Activated CD4-positive, CD25-positive, alpha-beta regulatory T cell treated with anti-CD3 and anti-CD28 coated beads, Interleukin-2, amount 50 U/mL, for 24 hours (primary cell): ENCODE measurements at regions not wholly inside any gene's neighbourhood (a gene's known extent, or its start where the extent isn't known, plus 50 kb on each side); places are given as distances from the start of the nearest gene placed in this dataset.
"Not testable (repeated sequence)": the region's sequence is repeated elsewhere in the genome, so short reads cannot be mapped to it uniquely, and the experiment has no call there.

Experiments used
- ATAC-seq, 2 donors: fragments of 150-1000 bp; cut with Tn5 transposase; one replicate each; pipeline ENCODE4 v1.10.0; 2021; ENCODE audit warnings: mild to moderate bottlenecking in 1 of 2, moderate library complexity in 1 of 2

DNA sequence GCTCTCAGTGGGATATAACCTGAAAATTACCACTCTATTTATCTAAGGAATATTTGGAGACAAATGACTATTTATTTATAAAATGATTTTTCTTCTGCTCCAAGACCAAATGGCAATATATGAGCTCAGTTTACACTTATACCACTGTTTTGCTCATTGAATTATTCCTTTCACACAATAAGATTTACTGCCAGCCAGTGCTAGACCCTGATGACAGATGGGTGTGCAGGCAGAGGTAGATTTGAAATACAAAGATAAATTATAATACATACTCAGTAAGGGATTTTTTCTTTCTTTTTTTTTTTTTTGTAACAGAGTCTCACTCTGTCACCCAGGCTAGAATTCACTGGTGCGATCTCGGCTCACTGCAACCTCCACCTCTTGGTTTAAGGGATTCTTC, 980.3 kb downstream of the EPHA3 start:
- ATAC-seq, result no peak

DNA sequence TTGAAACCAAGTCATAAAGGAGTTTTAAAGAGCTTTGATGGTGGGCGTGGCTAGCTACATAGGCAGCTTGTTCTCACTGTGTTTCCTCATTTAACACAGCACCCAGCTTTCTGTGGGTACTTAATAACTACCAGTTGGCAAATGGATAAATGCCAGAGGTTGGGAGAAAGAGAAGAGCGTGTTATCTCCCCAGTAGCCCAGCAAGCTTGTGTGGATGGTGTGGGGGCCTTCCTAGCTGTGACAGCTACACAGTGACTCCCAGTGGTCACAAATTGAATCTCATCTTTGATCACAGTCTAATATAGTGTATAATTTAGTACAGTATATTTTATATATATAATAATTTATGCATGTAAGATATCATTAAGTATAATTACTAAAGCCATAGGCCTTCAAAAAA, 984.1 kb downstream of the EPHA3 start:
- no peak for ATAC-seq

DNA sequence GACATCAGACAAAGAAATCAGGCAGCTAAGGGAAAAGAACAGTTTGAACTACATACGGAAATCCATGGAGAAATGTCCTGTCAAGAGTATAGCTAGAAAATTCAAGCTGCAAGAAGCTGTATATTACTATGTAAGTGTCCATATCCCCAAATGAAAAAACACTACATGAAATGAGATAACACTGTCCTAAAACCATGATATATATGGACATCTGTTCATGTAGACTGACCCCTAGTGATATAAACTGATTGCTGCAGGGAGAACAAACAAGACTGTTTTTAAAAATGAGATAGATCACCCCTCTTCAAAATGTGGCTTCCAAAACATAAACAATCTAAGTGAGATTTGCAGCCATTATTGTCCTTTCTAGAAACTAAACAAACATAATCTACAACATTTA, 985.6 kb downstream of the EPHA3 start:
- no peak for ATAC-seq

GRCh38 chr3:90095811-90096210, 988.4 kb downstream of the EPHA3 start:
- no peak for ATAC-seq

DNA sequence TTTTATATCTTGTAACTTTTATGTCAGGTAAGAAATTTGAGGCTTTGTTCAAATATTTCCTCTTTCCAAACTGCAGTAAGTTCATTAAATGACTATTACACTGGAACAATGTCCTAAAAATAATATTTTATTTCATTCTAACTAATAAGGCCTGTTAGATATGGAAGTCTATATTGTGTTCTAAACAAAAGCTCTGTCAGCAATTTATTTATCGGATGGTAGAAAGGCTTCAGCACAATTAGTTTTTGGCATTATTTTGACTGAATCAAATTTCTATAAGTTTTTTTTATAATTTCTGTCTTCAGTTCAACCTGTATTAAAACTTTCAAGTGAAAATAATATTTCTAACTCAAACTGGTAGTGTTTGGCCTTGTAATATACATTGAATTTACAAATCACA, 992.1 kb downstream of the EPHA3 start:
- no peak for ATAC-seq

GRCh38 chr3:90102146-90102545, 994.7 kb downstream of the EPHA3 start:
- no peak for ATAC-seq

DNA sequence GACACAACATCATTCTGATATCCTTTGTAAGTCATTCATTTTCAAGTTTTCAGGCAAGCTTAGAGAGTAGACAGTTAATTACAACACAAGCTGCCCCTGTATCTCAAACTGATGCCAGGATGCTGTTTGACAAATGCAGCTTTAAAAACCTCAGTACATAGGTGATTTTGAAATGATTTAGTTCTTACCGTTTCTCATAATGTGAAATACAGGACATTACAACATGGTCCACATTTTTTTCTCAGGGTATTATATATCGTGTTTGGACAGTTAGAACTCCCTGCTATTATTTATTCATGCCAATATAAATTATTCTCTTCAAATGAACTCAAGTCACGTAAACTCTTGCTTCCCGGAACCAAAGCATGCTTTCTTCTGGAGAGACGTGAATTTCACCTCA, 1013.9 kb downstream of the EPHA3 start:
- no peak for ATAC-seq

DNA sequence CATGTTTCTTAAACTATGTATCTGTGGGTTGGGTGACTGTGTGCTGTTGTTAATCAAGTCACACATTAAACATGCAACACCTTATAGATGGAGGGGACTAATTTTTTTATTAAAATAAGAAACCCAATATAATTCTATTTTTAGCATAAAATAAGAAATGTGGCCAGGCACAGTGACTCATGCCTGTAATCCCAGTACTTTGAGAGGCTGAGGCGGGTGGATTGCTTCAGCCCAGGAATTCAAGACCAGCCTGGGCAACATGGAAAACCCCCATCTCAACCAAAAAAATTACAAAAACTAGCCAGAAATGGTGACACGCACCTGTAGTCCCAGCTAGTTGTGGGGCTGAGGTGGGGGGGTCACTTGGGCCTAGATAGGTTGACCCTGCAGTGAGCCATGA, 1021.0 kb downstream of the EPHA3 start:
- ATAC-seq, result no peak

DNA sequence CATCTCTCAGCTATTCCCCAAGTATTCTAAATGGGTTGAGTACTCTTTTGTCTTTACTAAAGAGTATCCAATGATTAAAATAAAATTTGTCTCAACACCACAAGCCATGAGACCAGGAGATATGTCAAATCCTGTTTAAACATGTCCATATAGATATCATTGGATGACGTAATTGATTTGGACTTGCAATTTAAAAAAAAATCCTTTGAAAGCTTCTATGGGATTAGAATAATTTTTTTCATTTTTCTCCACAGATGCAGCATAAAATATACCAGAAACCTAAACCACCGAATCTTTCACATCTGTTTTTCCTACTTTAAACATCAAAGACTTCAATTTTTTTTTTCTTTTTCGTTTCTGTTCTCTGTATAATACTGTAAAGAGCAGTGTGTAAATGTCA, 1022.3 kb downstream of the EPHA3 start:
- no peak for ATAC-seq

DNA sequence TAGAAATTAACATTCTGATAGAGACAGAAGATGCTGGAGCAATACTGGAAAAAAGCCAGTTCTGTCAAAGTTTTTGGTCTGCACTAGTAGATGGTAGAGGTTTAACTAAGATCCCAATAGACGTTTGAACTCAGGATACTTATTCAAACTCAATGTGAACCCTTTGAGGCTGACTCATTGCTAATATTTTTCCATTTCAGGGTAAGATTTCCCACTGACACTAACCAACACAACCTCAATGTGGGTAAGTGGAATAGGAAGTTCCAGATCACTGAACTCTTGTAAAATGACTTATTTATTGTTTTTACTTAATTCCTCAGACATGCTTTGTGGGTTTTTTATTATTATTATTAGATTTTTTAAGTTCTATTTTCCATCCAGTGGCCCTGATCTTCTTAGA, 1024.8 kb downstream of the EPHA3 start:
- ATAC-seq, result no peak

DNA sequence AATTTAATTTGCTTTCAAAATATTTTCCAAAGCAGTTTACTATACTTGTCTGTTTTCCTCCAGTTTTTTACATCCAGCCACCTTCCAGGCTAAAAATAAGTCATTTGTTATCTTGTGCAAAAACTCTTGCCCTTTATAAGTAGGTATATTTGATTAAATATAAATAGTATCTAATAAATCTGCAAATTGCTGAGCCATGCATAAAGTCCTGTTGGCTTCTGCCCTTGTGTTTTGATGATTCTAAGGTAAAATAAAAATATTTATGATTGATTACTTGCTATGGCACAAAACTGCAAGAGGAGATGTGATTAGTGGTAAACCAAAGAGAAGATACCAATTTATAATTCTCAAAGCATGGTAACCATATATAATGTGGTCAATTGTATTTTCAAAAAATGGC, 1026.7 kb downstream of the EPHA3 start:
- no peak for ATAC-seq

GRCh38 chr3:90136456-90137191, 1029.2 kb downstream of the EPHA3 start:
- no peak for ATAC-seq

GRCh38 chr3:90145094-90145860, 1037.9 kb downstream of the EPHA3 start:
- no peak for ATAC-seq

DNA sequence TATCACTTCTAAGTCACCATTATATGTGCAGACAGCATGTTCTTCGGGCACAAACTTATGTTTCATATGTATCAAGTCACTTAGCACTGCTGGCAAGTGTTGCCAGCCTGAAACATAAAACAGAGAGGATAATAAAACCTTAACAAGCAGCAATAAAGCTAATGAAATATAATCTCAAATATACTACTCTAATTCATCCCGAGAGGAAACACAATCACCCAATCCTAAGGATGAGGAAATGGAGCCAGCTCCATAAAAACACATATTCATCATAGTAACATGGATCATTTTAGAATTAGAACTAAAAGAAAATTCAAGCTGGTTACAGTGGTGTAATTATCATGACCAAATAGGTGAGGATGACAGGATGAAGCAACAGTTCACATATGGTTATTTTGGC, 1072.7 kb downstream of the EPHA3 start:
- no peak for ATAC-seq

GRCh38 chr3:90180543-90180942, 1073.1 kb downstream of the EPHA3 start:
- ATAC-seq, result no peak

DNA sequence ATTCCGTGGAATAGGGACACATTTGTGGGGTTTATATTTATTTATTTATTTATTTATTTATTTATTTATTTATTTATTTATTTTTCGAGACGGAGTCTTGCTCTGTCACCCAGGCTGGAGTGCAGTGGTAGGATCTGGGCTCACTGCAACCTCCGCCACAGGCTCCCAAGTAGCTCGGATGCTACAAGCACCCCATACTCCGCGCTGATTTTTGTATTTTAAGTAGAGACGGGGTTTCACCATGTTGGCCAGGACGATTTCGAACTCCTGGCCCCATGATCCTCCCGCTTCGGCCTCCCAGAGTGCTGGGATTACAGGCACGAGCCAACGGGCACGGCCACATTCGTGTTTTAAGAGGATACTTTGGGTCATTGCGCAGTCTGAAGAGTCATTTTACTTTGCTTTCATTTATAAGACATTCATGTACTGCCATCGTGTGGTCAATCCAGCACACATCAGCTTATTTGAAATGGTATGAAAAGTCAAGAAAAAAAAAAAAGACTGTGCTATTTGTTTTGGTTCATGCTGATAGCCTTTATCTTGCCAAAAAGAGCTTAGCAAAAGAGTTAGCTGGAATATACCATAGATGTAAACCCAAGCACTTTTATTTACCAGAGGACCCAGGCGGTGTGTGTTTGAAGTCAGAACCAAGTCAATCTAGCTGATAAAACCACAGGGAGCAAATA, 1075.0 kb downstream of the EPHA3 start:
- peak in 1 of 2 donors; percentile 38 for ATAC-seq

- no peak for ATAC-seq
Observed at GRCh38 chr3:90184861-90185260, 1077.4 kb downstream of the EPHA3 start.

DNA sequence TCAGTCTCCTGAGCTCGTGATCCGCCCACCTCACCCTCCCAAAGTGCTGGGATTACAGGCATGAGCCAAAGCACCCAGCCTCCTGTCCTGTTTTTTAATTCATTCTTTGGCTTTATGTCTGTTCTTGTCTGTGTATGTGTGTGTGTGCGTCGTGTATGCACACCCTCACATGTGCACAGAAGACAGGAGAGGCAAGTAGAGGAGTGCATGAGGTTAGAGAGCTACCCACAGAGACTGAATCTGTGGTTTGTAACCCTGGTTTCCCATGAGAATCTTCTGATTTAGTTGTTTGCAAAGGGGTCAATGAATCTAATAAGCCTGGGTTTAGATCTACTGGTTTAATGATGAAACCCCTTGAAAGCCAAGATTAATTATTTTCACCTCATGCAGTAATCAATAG, 1090.0 kb downstream of the EPHA3 start:
- ATAC-seq, result not testable (repeated sequence)

DNA sequence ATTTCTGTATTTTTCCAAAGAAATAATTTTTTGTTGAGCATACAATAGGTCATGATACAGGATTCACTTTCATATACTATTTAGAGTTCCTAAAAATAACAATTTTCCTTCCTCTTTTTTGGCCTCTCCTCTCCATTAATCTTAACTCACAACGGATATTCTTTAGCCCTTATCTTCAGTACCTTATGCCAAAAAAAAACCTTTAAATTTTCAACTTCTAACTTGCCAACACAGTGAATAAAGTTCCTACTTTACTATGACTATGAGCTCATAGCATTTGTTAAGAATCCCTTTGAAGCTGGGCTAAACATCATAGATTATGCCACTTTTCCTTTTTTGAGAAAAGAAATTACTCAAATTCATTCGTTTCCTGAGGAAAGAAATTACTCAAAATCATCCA, 1095.5 kb downstream of the EPHA3 start:
- not testable (repeated sequence) for ATAC-seq

GRCh38 chr3:90206482-90206881, 1099.1 kb downstream of the EPHA3 start:
- ATAC-seq, result not testable (repeated sequence)

DNA sequence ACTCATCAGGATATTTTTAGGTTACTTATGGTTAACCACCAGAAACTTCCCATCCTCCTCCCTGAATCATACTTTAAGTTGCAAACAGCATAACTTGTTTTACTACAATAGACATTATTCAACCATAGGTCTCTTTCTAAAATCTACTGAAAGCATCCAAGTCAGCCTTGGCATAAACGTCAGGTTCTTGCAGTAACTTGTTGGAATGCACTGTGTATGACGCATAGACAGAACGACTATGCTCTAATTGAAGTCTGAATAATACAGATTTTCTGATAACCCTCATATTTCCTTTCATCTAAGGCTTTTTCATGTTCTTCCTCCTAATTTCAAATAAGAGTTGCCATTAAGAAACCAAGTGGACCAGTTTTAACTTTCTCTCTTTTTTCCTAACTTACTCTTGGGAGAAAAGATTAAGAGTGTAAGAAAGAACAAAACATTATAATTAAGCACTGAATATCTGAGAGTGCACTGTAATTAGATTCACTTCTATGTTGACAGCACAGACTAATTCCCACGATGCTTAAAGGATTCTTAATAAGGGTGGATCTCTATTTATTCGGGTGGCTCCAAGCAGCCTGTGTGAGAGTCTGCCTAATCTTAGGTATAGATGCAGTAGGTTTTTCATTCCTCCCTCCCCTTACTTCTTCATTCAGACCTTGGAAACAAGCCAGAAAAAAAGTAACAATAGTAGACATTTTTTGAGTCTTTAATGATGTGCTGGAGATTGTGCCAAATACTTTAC, 1100.1 kb downstream of the EPHA3 start:
- ATAC-seq, result not testable (repeated sequence)

DNA sequence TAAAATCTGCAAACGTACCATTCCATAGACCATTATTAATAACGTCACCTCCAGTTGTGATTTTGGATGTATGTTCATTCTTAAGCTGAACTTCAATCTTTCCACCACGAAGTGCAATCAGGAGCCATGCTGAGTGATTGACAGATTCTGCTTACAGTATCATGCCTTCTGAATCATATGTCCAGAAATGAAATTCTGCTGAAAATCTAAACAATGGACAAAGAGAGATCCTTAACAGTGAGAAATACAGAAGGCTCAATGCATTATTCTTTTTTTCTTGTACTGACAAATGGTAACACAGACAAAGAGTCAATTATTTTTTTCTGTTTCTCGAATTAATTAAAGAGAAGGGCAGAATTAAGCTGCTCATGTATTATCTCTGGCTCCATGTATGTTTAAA, 1114.5 kb downstream of the EPHA3 start:
- no peak for ATAC-seq

GRCh38 chr3:90241481-90241880, 1134.1 kb downstream of the EPHA3 start:
- no peak for ATAC-seq
